Jurkat, Clone E6-1 (cell line): ENCODE measurements at regions not wholly inside any gene's neighbourhood (a gene's known extent, or its start where the extent isn't known, plus 50 kb on each side); places are given as distances from the start of the nearest gene placed in this dataset.
"Not testable (repeated sequence)": the region's sequence is repeated elsewhere in the genome, so short reads cannot be mapped to it uniquely, and the experiment has no call there.

Experiments
- DNase-seq: peaks from one replicate; pipeline ENCODE4 v3.0.0-alpha.2; 2011; ENCODE audit warnings: low read depth, low spot score
- H3K4me3 ChIP-seq: 2 replicates; pipeline ENCODE4 v1.5.1; 2011; ENCODE audit warnings: mild to moderate bottlenecking, low read length, control low read depth, moderate library complexity

GRCh38 chr10:78096486-78096885, 62.8 kb downstream of the RPS24 start:
- DNase-seq: peak; percentile 63
- peak overlapping the region; percentile 9 for H3K4me3 ChIP-seq

- not testable (repeated sequence) for H3K4me3 ChIP-seq, DNase-seq
Measured at GRCh38 chr10:78102593-78102992, 68.9 kb downstream of the RPS24 start.

DNA sequence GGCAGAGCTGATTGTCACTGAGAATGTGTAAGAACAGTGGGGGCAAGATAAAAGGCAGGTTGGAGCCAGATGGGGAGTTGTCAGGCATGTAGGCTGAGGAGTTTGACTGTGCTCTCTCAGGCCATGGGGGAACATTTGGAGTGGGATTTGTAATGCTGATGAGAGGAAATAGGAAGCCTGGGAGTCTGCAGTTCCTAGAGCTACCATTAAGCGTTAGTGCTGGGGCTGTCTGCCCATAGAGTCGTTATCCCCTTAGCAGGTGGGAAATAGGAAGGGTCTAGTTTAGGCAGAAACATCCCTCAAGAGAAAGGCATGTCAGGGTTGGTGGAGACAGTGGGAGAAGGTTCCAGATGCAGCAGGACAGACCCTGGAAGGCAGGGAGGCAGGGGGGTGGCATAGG, 75.5 kb downstream of the RPS24 start:
- DNase-seq: no peak
- no peak overlapping the region for H3K4me3 ChIP-seq

GRCh38 chr10:78115135-78115853, 81.6 kb downstream of the RPS24 start:
- no peak for DNase-seq

GRCh38 chr10:78116361-78116760, 82.7 kb downstream of the RPS24 start:
- DNase-seq: no peak
- H3K4me3 ChIP-seq: no peak overlapping the region

More at GRCh38 chr10:78115135-78115853, 81.6 kb downstream of the RPS24 start:
- H3K4me3 ChIP-seq: no peak overlapping the region

GRCh38 chr10:78118591-78118990, 84.9 kb downstream of the RPS24 start:
- no peak for DNase-seq
- H3K4me3 ChIP-seq: no peak overlapping the region

- no peak for DNase-seq
- H3K4me3 ChIP-seq: no peak overlapping the region
Measured at GRCh38 chr10:78121801-78122200, 88.1 kb downstream of the RPS24 start.

GRCh38 chr10:78124167-78124566, 90.5 kb downstream of the RPS24 start:
- no peak overlapping the region for H3K4me3 ChIP-seq
- no peak for DNase-seq

DNA sequence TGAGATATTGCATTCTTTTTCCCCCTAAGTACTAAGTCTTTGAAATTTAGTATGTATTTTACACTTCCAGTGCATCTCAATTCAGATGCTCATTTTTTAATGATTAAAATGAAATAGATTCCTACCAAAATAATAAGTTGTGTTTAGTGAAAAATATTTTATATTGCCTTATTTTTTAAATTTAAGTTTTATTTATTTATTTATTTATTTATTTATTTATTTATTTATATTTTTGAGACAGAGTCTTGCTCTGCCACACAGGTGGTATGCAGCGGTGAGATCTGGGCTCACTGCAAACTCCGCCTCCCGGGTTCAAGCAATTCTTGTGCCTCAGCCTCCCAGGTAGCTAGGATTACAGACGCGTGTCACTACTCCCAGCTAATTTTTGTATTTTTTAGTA, 95.5 kb downstream of the RPS24 start:
- DNase-seq: no peak
- H3K4me3 ChIP-seq: no peak overlapping the region

GRCh38 chr10:78130966-78131710, 97.5 kb downstream of the RPS24 start:
- DNase-seq: no peak
- H3K4me3 ChIP-seq: no peak overlapping the region

DNA sequence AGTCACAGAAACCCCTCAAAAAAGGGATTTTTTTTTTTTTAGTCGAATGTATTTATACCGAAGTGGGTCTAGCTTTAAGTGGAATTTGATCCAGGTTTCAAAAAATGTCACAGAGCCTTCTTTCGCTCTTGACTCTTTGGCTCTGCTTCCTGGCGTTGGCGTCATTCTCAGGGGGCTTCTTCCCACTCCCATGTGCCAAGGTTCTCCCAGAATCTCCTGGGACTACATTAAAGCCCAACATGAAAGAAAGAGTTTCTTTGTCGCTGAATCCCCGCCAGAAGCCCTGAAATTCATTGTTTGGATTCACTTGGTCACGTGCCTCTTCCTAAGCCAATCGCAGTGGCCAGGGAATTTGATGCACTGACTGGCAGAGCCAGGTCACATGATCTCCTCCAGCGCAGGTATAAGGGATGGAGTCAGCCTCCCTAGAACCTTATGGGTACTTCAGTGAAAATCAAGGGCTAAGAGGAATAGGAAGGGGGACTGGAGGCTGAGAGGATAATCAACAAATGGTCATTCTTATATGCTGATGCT, 101.2 kb downstream of the RPS24 start:
- H3K4me3 ChIP-seq: no peak overlapping the region
- no peak for DNase-seq

DNA sequence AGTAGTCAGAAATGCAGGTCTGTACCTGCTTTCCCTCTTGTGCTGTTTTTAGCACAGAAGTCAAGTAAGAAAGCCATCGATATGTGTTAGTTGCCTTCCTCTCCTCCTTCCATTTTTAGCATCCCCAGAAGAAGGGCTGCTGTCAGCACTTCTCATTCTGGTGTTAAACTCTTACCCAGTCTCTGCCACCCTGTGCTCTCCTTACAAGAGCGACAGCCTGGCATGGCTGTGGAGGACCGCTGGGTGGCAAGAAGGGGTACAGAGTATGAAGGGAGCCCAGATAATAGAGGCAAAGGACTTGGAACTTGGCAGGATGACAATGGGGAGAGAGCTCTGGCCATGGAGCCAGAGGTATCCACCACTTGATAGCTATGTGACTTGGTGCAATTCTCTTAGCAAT, 103.5 kb downstream of the RPS24 start:
- H3K4me3 ChIP-seq: no peak overlapping the region
- no peak for DNase-seq

DNA sequence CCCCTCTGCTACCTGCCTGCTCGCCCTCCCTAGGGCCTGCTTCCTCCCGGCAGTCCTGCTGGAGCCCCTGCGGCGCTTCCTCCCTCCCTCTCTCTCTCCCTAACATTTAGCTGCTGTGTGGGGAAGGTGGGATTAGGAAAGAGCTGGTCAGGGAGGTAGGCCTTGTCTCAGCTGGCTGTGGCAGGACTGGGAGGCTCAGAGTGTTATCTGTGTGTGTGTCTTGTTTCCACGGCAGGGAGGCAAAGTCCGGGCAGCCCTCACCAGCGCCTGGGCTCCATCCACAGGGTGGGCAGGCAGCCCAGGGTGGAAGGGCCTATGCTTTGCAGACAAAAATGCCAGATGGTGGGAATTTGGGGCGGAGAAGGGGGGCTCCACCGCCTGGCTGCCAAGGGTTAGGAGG, 105.7 kb downstream of the RPS24 start:
- DNase-seq: no peak

GRCh38 chr10:78140066-78140630, 106.5 kb downstream of the RPS24 start:
- DNase-seq: no peak
- no peak overlapping the region for H3K4me3 ChIP-seq

More for the DNA sequence above, 105.7 kb downstream of the RPS24 start:
- no peak overlapping the region for H3K4me3 ChIP-seq

DNA sequence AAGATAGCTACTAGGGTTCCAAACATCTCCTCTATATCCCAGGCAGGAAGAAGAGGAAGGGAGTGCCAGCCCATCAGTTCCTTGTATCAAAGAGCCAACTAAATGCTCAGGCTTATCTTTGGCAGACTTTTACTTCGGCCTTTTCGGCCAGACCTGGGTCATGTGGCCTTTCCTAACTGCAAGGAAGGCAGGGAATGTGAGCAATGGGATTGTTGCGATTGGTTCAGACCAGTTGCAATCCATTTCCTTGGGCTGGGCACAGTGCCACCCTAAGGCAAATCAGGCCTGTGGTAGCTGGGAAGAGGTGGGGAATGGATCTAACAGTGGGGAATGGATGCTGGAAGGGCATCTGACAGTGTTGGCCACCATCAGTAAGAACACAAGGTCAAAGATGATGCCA, 109.9 kb downstream of the RPS24 start:
- no peak for DNase-seq
- H3K4me3 ChIP-seq: no peak overlapping the region

GRCh38 chr10:78146200-78146599, 112.5 kb downstream of the RPS24 start:
- DNase-seq: no peak
- H3K4me3 ChIP-seq: no peak overlapping the region

- DNase-seq: no peak
- no peak overlapping the region for H3K4me3 ChIP-seq
Measured at GRCh38 chr10:78147202-78147601, 113.5 kb downstream of the RPS24 start.

- H3K4me3 ChIP-seq: no peak overlapping the region
- no peak for DNase-seq
Measured at GRCh38 chr10:78148216-78148960, 114.7 kb downstream of the RPS24 start.

GRCh38 chr10:78148961-78149612, 115.4 kb downstream of the RPS24 start:
- no peak overlapping the region for H3K4me3 ChIP-seq
- no peak for DNase-seq
